ENCODE measurements at regions not wholly inside any gene's neighbourhood (a gene's known extent, or its start where the extent isn't known, plus 50 kb on each side); places are given as distances from the start of the nearest gene placed in this dataset.

DNA sequence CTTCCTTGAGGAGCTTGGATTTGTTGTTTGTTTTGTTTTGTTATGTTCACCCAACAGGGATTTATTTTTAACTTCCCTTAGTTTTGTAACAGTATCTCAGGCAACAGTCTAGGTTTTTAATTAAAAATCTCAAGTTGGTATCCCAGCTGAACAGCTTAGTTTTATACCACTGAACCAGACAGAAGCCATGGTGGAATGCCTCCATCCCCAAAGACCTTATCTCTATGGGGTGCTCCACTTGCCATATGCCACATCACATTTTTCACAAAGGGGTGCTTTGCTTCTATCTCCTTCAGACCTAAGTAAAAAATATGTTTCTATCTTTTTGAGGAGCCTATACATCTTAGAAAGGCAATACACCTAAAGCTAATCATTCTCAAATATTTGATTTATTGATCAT, 715.8 kb upstream of the KIF2B start:
- Histone ChIP-seq H3K36me3 (ENCODE audit: control insufficient read depth in 2 of 2, insufficient read depth in 1 of 2, low read length in 2 of 2) (no peaks in the 10 kb centered on the region), H3K4me3 (ENCODE audit: low read depth, low read length) (no peak overlapping the region), H3K27ac (ENCODE audit: extremely low read depth, low read depth, low read length) (no peak overlapping the region), H3K4me1 (ENCODE audit: control insufficient read depth, insufficient read depth, low read length) (no peaks in the 10 kb centered on the region), H3K9me3 (ENCODE audit: control insufficient read depth, insufficient read depth, low read depth, low read length) (no peaks in the 10 kb centered on the region)
- ChIA-PET CTCF (no interaction called here), POLR2A (no interaction called here)
- TF ChIP-seq SP7 (tag by site-specific recombination; IDR thresholded peaks at IDR 0.05) (no peak), GFI1B (tag by site-specific recombination; IDR thresholded peaks at IDR 0.05) (no peak), KLF10 (tag by site-specific recombination; IDR thresholded peaks at IDR 0.05) (no peak), KLF17 (tag by site-specific recombination; IDR thresholded peaks at IDR 0.05) (no peak), OVOL3 (tag by site-specific recombination; IDR thresholded peaks at IDR 0.05) (no peak), ZNF639 (tag by site-specific recombination; IDR thresholded peaks at IDR 0.05) (no peak), ZNF133 (tag by site-specific recombination; IDR thresholded peaks at IDR 0.05) (no peak), MZF1 (tag by site-specific recombination; IDR thresholded peaks at IDR 0.05; ENCODE audit: borderline replicate concordance) (no peak), ZNF596 (tag by site-specific recombination; IDR thresholded peaks at IDR 0.05) (no peak), ZFP69B (tag by site-specific recombination; IDR thresholded peaks at IDR 0.05) (no peak), ZNF747 (tag by site-specific recombination; IDR thresholded peaks at IDR 0.05) (no peak), ZNF624 (tag by site-specific recombination; IDR thresholded peaks at IDR 0.05) (no peak), ZNF394 (tag by site-specific recombination; IDR thresholded peaks at IDR 0.05; ENCODE audit: borderline replicate concordance) (no peak)
- TF ChIP-seq, protein P1, sequence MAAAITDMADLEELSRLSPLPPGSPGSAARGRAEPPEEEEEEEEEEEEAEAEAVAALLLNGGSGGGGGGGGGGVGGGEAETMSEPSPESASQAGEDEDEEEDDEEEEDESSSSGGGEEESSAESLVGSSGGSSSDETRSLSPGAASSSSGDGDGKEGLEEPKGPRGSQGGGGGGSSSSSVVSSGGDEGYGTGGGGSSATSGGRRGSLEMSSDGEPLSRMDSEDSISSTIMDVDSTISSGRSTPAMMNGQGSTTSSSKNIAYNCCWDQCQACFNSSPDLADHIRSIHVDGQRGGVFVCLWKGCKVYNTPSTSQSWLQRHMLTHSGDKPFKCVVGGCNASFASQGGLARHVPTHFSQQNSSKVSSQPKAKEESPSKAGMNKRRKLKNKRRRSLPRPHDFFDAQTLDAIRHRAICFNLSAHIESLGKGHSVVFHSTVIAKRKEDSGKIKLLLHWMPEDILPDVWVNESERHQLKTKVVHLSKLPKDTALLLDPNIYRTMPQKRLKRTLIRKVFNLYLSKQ (tag by site-specific recombination; IDR thresholded peaks at IDR 0.05; ENCODE audit: borderline replicate concordance), result no peak

DNA sequence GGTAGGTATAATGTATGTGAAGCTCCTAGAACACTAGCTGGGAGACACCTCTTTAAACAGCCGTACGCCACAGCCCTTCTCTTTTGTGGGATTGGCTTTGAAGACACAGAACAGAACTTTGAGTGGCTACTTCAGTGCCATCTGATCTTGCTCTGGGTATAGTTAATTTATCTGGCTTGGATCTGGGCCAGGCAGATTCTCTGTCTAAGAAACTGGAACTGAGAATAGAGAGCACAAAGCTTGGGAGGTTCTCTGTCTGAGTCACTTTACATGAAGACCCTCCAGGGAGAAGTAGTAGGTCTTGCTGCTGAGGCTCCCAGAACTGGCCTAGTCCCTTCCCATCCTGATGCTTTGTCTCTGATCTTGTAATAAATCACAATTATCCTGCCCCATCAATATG, 721.0 kb upstream of the KIF2B start:
- no peaks in the 10 kb centered on the region for H3K4me1 ChIP-seq (ENCODE audit: control insufficient read depth, insufficient read depth, low read length)
- ChIA-PET POLR2A (no interaction called here), CTCF (no interaction called here)
- no peaks in the 10 kb centered on the region for H3K9me3 ChIP-seq (ENCODE audit: control insufficient read depth, insufficient read depth, low read depth, low read length)
- H3K4me3 ChIP-seq (ENCODE audit: low read depth, low read length), result no peak overlapping the region
- H3K27ac ChIP-seq (ENCODE audit: extremely low read depth, low read depth, low read length), result no peak overlapping the region
- no peaks in the 10 kb centered on the region for H3K36me3 ChIP-seq (ENCODE audit: control insufficient read depth in 2 of 2, insufficient read depth in 1 of 2, low read length in 2 of 2)
- TF ChIP-seq OVOL3 (tag by site-specific recombination; IDR thresholded peaks at IDR 0.05) (no peak), ZBTB1 (tag by site-specific recombination; IDR thresholded peaks at IDR 0.05) (no peak), ZNF660 (tag by site-specific recombination; IDR thresholded peaks at IDR 0.05) (no peak), HOXD13 (CRISPR knock-in tag; IDR thresholded peaks at IDR 0.05; ENCODE audit: borderline replicate concordance) (no peak)

GRCh38 chr17:53100126-53100525, 722.6 kb upstream of the KIF2B start:
- H3K36me3 ChIP-seq (ENCODE audit: control insufficient read depth in 2 of 2, insufficient read depth in 1 of 2, low read length in 2 of 2), result no peaks in the 10 kb centered on the region
- H3K4me1 ChIP-seq (ENCODE audit: control insufficient read depth, insufficient read depth, low read length), result no peaks in the 10 kb centered on the region
- TF ChIP-seq ZNF600 (tag by site-specific recombination; IDR thresholded peaks at IDR 0.05), result no peak
- no peaks in the 10 kb centered on the region for H3K9me3 ChIP-seq (ENCODE audit: control insufficient read depth, insufficient read depth, low read depth, low read length)
- no peak overlapping the region for H3K4me3 ChIP-seq (ENCODE audit: low read depth, low read length)
- no peak overlapping the region for H3K27ac ChIP-seq (ENCODE audit: extremely low read depth, low read depth, low read length)
- POLR2A ChIA-PET, result no interaction called here
- CTCF ChIA-PET, result no interaction called here
